ENCODE measurements at regions not wholly inside any gene's neighbourhood (a gene's known extent, or its start where the extent isn't known, plus 50 kb on each side); places are given as distances from the start of the nearest gene placed in this dataset.

DNA sequence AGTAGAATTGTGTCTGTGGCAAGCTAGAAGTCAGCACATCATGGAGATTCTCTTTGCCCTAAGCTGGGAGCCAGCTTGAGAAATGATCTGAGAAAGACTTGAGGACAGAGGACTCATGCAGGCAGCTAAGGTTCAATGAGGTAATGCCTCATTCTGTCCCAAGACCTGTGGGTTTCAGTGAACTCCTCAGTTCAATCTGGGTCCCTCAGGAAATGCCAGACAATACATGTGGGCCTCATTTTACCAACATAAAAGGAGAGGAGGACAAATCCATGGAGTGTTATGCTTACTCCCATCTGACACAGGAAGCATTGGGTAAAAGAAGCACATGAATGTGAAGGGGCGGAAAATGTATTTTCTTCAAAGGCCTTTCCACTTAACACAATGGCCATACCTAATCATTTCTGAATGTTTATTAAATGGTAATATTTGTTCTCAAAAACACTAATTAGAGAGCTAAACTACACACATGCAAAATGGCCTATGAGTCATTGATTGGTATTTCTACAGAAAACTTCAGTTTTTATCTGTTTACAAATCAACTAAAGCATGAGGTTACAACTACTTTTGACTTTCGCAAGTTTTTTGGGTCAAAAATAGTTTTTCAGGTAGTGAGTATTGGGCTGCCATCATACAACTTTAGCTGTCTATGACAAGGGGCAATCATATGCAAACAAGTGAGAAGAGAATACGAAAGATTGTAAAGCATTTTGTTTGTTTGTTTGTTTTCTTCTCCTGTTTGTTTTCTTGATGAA, 205.3 kb downstream of the CHRM2 start:
- TF ChIP-seq, protein P1, sequence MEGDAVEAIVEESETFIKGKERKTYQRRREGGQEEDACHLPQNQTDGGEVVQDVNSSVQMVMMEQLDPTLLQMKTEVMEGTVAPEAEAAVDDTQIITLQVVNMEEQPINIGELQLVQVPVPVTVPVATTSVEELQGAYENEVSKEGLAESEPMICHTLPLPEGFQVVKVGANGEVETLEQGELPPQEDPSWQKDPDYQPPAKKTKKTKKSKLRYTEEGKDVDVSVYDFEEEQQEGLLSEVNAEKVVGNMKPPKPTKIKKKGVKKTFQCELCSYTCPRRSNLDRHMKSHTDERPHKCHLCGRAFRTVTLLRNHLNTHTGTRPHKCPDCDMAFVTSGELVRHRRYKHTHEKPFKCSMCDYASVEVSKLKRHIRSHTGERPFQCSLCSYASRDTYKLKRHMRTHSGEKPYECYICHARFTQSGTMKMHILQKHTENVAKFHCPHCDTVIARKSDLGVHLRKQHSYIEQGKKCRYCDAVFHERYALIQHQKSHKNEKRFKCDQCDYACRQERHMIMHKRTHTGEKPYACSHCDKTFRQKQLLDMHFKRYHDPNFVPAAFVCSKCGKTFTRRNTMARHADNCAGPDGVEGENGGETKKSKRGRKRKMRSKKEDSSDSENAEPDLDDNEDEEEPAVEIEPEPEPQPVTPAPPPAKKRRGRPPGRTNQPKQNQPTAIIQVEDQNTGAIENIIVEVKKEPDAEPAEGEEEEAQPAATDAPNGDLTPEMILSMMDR (IDR thresholded peaks at IDR 0.05; ENCODE audit: borderline replicate concordance): no peak
- Histone ChIP-seq H3K4me3 (no peak overlapping the region), H3K27ac (replicated peaks) (no peak overlapping the region), H3K36me3 (no peaks in the 10 kb centered on the region), H3K9me3 (replicated peaks) (no peaks in the 10 kb centered on the region), H3K4me1 (peaks cover 4% of the 10 kb centered on the region), H3K27me3 (ENCODE audit: low read depth) (no peaks in the 10 kb centered on the region)
- DNase-seq: no peak
- intact Hi-C loops (cut with micrococcal nuclease): no loop called here

Data from left ventricle myocardium inferior (tissue), 1 donor.